GM19324 (cell line): ENCODE measurements at regions not wholly inside any gene's neighbourhood (a gene's known extent, or its start where the extent isn't known, plus 50 kb on each side); places are given as distances from the start of the nearest gene placed in this dataset.

ENCODE experiments used
- ATAC-seq: cut with Tn5 transposase; IDR thresholded peaks from one replicate; pipeline ENCODE4 v1.9.1; 2021; ENCODE audit warnings: mild to moderate bottlenecking, moderate library complexity; ENCODE audit not compliant: unreplicated experiment, low FRiP score

GRCh38 chr3:31172336-31172735 lies 277.9 kb upstream of the GADL1 start:
- ATAC-seq, result no peak

GRCh38 chr3:31173118-31173718 lies 278.8 kb upstream of the GADL1 start:
- no peak for ATAC-seq

- ATAC-seq, result no peak
Measured at GRCh38 chr3:31174079-31174478, 279.6 kb upstream of the GADL1 start.

GRCh38 chr3:31176045-31176444 lies 281.6 kb upstream of the GADL1 start:
- ATAC-seq, result no peak

- no peak for ATAC-seq
Measured at GRCh38 chr3:31178467-31178866, 284.0 kb upstream of the GADL1 start.

- no peak for ATAC-seq
Measured at GRCh38 chr3:31179768-31180167, 285.3 kb upstream of the GADL1 start.

- ATAC-seq, result no peak
Measured at GRCh38 chr3:31180274-31180673, 285.8 kb upstream of the GADL1 start.

GRCh38 chr3:31181661-31182060 lies 287.2 kb upstream of the GADL1 start:
- ATAC-seq, result no peak

GRCh38 chr3:31182661-31183060 lies 288.2 kb upstream of the GADL1 start:
- no peak for ATAC-seq

GRCh38 chr3:31184261-31185061 lies 290.0 kb upstream of the GADL1 start:
- ATAC-seq, result no peak

GRCh38 chr3:31185062-31185357 lies 290.5 kb upstream of the GADL1 start:
- no peak for ATAC-seq

- ATAC-seq, result no peak
Measured at GRCh38 chr3:31186041-31186440, 291.6 kb upstream of the GADL1 start.

GRCh38 chr3:31187380-31187779 lies 292.9 kb upstream of the GADL1 start:
- ATAC-seq, result no peak

- no peak for ATAC-seq
Measured at GRCh38 chr3:31188112-31188511, 293.7 kb upstream of the GADL1 start.

- no peak for ATAC-seq
Measured at GRCh38 chr3:31189330-31189729, 294.9 kb upstream of the GADL1 start.

GRCh38 chr3:31189971-31190370 lies 295.5 kb upstream of the GADL1 start:
- no peak for ATAC-seq

- no peak for ATAC-seq
Measured at GRCh38 chr3:31191354-31191753, 296.9 kb upstream of the GADL1 start.

- no peak for ATAC-seq
Measured at GRCh38 chr3:31193429-31193828, 299.0 kb upstream of the GADL1 start.

- no peak for ATAC-seq
Measured at GRCh38 chr3:31193871-31194270, 299.4 kb upstream of the GADL1 start.

GRCh38 chr3:31196261-31196660 lies 301.8 kb upstream of the GADL1 start:
- ATAC-seq, result no peak

- no peak for ATAC-seq
Measured at GRCh38 chr3:31196881-31197364, 302.5 kb upstream of the GADL1 start.

- no peak for ATAC-seq
Measured at GRCh38 chr3:31197941-31198340, 303.5 kb upstream of the GADL1 start.
